ENCODE measurements at regions not wholly inside any gene's neighbourhood (a gene's known extent, or its start where the extent isn't known, plus 50 kb on each side); places are given as distances from the start of the nearest gene placed in this dataset.
"Not testable (repeated sequence)": the region's sequence is repeated elsewhere in the genome, so short reads cannot be mapped to it uniquely, and the experiment has no call there.

GRCh38 chr4:158051401-158052235 is 121.2 kb downstream of the GASK1B start:
- DNase-seq = no peak

- DNase-seq = no peak
These were observed 121.9 kb downstream of the GASK1B start for GRCh38 chr4:158050942-158051341.

DNA sequence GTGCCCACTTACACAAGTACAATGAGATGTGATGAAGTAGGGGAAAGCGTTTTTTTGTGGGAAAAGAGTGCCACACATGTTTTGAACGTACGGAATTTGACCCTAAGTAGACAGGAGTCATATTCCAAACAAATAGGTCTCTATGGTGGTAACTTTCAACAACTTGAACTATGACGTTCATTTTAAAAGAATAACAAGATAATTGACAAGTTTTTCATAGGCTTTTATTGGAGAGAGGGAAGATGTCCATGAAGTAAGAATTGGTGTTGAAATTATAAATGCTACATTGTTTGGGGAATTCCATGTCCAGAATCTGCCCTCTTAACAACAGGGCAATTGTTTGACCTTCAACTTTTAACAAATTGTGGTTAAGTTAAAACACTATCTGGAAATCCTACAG is 126.5 kb downstream of the GASK1B start:
- no peak for DNase-seq

DNA sequence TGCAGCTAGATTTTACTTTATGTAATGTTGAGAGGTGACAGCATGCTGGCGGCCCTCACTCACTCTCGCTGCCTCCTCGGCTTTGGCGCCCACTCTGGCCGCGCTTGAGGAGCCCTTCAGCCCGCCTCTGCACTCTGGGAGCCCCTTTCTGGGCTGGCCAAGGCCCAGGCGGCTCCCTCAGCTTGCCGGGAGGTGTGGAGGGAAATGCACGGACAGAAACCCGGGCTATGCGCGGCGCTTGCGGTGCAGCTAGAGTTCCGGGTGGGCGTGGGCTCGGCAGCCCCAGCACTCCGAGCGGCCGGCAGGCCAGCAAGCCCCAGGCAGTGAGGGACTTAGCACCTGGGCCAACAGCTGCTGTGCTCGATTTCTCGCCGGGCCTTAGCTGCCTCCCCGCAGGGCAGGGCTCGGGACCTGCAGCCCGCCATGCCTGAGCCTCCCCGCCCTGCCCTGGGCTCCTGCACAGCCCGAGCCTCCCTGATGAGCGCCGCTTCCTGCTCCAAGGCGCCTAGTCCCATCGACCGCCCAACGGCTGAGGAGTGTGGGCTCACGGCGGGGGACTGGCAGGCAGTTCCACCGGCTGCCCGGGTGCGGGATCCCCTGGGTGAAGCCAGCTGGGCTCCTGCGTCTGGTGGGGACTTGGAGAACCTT is 128.7 kb downstream of the GASK1B start:
- DNase-seq = no peak

DNA sequence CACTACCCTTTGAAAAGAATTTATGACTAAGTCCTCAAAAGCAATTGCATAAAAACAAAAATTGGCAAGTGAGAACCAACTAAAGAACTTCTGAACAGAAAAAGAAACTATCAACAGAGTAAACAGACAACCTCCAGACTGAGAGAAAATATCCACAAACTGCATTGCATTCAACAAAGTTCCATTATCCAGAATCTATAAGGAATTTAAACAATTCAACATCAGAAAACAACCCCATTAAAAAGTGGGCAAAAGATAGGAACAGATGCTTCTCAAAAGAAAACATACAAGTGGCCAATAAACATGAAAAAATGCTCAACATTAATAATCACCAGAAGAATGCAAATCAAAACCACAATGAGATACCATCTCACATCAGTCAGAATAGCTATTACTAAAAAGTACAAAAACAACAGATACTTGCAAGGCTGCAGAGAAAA is 130.2 kb downstream of the GASK1B start:
- no peak for DNase-seq

DNA sequence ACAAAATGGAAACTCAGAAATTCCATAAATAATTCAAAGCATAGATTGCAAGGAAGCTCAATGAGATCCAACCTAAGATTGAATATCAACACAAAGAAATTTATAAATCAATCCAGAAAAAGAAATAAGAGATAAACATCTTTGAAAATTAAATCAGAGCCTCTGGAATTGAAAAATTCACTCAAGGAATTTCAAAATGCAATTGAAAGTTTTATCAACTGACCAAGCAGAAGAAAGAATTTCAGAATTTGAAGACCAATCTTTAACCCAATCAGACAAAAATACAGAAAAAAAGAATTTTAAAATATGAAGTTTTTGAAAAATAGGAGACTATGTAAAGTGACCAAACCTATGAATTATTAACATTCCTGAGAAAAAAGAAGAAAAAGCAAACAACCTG is 134.1 kb downstream of the GASK1B start:
- DNase-seq = no peak

DNA sequence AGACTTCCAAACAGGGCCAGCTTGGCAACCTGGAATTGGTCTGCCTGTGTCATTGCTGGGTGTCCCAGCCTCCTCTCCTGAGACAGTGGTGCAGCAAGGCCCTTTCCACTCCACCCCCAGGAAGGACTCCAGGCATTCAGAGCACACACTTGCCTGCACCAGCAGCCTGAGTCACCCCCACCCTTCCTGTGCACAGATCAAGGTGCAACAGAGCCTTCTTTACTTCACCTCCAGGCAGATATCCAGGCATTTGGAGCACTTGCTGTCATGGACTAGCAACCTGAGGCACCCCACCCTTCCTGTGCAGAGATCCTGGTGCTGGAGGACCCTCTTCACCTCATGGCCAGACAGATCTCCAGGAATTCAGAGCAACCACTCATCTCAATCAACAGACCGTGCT is 135.8 kb downstream of the GASK1B start:
- DNase-seq = no peak

DNA sequence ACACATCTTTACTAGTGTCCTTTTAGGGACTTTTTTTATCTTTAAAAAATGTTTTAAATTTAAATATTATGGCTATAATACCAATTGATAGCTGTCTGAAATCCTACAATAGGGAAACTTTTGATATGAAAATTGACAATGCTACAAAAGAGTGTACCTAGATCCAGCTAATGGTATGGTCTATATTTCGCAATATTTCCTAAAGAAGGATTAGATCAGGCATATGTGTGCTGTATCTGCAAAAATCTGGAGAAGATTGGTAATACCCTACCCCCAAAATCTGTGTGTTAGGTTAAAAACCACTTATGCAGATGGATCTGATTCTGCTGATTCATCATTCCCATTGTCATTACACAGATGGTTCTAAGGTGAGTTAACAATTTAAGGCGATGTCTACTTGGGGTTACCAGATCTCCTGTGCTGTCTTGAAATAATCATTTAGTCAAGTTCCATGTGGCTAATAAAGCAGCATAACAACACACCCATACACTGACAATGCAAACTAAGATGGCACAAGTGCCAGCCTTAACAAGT is 137.1 kb downstream of the GASK1B start:
- no peak for DNase-seq

DNA sequence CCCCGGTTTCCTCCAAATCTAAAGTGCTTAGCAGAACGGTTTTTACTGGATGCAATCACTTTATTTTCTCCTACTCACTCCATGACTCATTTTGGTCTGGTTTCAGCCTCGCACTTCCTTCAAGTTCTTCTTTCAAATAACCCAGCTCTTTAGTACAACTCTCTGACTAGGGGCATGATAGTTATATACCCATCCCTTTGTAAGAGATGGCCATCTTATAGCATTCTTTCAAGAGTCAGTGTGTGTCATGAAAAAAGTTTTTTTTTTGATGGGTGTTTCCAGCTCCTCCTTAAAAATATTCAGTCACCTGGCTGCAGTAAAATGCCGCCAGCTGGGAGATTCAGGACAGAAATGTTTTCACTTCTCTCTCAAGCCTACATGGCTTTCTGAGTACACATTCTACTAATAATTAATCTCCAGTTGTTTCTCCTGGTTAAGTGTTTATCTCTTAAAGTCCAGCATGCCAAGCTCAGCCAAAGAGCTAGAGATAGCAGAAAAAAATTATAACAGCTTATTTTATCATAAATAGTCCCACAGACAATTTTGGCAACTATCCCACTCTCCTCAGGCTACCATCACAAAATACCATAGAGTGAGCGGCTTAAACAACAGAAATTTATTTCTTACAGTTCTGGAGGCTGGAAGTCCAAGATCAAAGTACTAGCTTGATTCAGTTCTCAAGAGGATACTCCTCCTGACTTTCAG is 139.3 kb downstream of the GASK1B start:
- peak in 1 of 2 experiments; percentile 32 for DNase-seq

DNA sequence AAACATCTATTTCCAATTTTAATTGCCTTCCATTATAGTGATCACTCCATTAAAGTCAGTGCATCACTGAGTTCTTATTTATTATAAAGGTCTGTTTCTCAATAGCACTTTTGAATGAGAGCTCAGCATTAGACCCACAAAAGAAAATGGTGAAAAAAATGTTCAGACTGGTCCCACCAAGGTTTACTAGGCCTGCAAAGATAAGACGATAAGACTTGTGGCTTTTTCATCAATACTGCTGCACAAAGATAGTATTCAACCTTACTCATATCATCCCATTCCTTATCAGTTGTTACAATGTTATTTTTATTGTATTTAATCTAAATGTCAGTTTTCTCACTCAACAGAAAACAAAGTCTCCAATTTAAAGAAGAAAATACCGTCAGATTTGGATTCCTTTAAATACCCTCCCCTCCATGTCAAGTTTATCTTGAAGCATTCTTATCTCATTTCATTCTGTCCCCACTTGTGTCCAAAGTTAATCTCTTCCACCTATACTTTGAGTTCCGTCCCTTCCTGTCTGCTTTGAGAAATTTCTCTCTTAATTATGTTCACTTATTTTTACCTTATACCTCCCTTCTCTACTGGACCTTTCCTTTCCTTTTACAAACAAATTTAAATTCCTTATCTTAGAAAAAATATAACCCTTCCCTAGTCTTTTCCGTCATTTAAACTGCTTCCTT is 140.0 kb downstream of the GASK1B start:
- DNase-seq = no peak

- not testable (repeated sequence) for DNase-seq
These were observed 144.4 kb downstream of the GASK1B start for GRCh38 chr4:158028381-158028780.

DNA sequence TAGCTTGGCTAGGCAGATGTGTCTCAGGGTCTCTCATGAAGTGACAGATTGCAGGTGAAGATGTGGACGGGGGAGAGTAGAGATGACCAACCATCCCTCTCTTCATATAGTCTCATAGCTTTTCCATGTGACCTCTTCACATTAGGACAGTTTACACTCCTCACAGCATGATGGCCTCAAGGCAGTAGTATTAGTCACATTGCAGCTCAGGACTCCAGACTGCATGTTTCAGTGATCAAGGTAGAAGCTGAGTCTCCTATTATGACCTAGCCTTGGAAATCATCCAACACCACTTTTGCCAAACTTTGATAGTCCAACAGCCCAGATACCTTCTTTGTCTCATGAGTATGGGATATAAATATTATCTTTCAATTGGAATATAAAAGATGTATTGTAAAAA is 147.7 kb downstream of the GASK1B start:
- no peak for DNase-seq

- DNase-seq = no peak
These were observed 152.0 kb downstream of the GASK1B start for GRCh38 chr4:158020734-158021346.

DNA sequence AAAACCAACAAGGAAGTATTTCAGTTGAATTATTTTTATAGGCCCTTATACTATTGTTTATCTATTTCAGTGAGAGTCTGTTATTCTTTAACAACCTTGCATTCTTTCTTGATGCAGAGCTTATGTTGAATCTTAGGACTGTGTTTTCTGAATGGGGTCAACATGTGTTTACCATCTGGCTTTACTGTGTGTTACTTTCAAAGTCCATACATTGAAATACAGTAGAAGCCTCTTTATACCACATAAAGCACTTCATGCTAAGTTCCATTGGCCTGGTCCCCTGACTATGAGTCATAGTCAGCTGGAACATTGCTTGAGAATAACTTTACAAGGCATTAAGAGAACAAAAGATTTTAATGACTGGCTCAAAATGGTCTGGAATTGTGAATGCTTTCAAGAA is 152.6 kb downstream of the GASK1B start:
- no peak for DNase-seq

DNA sequence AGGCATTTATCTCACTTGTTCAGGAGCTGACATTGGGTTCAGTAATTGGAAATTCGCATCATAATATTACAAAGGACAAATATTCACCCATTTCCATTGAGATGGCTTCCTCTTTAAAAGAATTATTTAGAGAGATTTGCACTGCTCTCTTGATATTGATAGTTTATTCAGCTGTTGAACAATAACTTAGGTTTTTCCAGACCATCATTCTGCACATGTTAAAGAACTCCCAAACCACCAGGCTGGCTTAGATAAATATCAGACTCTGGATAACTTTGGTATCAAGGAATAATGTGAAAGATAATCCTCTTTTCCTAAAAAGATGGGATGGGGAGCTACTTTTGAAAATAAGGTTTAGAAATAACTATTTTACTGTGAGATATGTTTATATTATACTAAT is 154.0 kb downstream of the GASK1B start:
- DNase-seq = no peak

DNA sequence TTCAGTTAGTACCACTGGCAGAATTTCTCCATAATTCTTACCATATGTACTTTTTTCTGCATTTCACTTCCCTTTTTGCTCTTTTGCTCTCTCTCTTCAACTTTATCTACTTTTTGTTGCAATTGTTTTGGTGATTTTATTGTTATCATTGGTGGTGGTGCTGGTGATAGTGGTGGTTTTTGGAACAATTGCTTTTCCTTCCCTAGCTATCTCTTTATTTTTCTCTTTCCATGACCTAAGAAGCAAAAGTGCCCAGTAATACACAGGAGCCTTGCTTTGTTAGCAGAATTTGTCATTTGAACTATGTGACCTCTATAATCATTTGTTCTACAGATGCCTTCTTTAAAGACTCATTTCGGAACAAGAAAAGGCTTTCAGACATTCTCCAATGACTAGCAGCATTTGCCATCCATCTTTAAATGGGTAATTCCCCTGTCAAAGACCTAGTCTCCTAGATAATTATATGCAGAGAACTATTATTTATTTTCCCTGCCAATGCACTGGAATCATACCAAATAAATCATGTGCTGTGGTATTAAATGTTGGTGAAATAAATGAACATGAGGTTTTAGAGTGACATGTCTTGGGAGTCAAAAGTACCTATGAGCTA is 154.5 kb downstream of the GASK1B start:
- DNase-seq = peak; percentile 30 to 34

DNA sequence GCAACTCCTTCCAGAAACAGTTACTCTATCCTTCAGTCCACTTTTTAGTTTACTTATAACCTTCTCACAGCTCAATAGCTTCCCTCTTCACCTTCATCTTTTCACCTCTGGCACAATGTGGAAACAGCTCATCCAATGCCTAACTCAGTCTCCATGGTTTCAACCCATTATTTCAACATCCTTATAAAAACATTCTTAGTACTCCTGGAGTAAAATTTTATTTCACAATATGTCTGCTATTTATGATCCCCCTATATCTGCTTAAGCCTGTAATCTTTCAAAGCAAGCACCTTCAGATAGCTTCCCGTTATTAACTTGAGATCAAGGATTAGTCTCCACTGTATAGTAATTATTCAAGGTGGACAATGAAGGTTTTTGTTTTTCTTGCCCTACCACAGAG is 156.3 kb downstream of the GASK1B start:
- peak; percentile 11 to 15 for DNase-seq

GRCh38 chr4:158015241-158015640 is 157.6 kb downstream of the GASK1B start:
- no peak for DNase-seq

GRCh38 chr4:158013858-158014257 is 159.0 kb downstream of the GASK1B start:
- DNase-seq = no peak

- no peak for DNase-seq
These were observed 162.5 kb downstream of the GASK1B start for GRCh38 chr4:158010361-158010760.

- DNase-seq = no peak
These were observed 164.1 kb downstream of the GASK1B start for GRCh38 chr4:158008551-158009218.

All from AML-193 (cell line).